GM18951 (cell line): ENCODE measurements at regions not wholly inside any gene's neighbourhood (a gene's known extent, or its start where the extent isn't known, plus 50 kb on each side); places are given as distances from the start of the nearest gene placed in this dataset.

ENCODE experiments used
- POLR2A ChIP-seq: IDR thresholded peaks from 4 replicates; pipeline ENCODE4 v1.6.1; 2011; ENCODE audit warnings: mild to moderate bottlenecking; ENCODE audit not compliant: insufficient read length, insufficient read depth; ENCODE audit errors: extremely low read depth
- in situ Hi-C: fragments of 300-500 bp; cut with MboI; formaldehyde crosslinking; loops from one replicate; pipeline ENCODE4 v1.12.0; 2022; ENCODE audit warnings: low sequenced_read_pairs, mixed read lengths, inconsistent platforms; ENCODE audit not compliant: unreplicated experiment

- no peak for TF ChIP-seq POLR2A
- in situ Hi-C loops: no loop called here
Measured at GRCh38 chr17:12459736-12460135, 206.0 kb upstream of the MYOCD start.

GRCh38 chr17:12463102-12463501, 202.6 kb upstream of the MYOCD start:
- TF ChIP-seq POLR2A: no peak
- in situ Hi-C loops: no loop called here

- no peak for TF ChIP-seq POLR2A
Measured at GRCh38 chr17:12472252-12473173, 193.2 kb upstream of the MYOCD start.

DNA sequence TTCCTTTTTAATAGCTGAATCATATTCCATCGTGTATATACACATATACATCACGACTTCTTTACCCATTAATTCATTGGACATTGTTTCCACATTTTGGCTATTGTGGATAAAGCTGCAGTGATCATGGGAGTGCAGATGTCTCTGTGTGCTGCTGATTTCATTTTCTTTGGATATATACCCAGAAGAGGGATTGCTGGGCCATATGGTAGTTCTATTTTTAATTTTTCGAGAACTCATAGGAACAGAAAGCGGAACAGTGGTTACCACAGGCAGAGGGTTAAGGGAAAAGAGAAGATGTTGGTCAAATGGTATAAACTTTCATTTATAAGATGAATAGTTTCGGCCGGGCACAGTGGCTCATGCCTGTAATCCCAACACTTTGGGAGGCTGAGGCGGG, 187.4 kb upstream of the MYOCD start:
- no peak for TF ChIP-seq POLR2A
- in situ Hi-C loops: no loop called here

More at GRCh38 chr17:12472252-12473173, 193.2 kb upstream of the MYOCD start:
- in situ Hi-C loops: no loop called here

GRCh38 chr17:12485361-12485906, 180.3 kb upstream of the MYOCD start:
- in situ Hi-C loops: no loop called here
- no peak for TF ChIP-seq POLR2A

DNA sequence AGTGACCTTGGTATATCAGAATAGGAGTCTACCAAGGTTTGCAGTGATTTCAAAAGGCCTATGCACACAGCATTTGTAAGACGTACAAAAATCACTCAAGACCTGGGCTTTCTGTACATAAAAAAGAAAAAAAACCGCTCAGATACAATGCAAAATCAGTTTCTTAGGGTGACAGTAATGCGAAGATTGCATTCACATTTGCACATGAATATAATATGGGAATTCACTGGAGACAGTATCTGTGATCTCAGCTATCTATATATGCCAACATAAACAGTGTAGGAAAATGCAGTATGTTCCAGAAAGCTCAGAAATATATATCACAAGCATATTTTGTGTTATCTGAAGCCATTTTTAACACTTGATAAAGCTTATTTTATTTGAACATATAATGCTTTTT, 176.4 kb upstream of the MYOCD start:
- in situ Hi-C loops: no loop called here
- no peak for TF ChIP-seq POLR2A

DNA sequence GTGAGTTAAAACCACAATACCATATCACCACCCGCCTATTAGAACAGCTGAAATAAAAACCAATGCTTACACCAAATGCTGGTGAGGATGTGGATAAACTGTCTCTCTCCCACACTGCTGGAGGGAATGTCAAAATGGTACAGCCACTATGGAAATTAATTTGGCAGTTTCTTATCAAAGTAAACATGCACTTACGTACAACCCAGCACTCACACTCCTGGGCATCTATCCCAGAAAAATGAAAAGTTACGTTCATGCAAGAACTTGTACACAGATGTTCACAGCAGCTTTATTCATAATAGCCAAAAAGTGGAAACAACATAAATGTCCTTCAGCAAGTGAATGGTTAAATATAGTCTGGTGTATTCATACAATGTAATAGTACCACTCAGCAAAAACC, 173.2 kb upstream of the MYOCD start:
- TF ChIP-seq POLR2A: no peak
- in situ Hi-C loops: no loop called here

DNA sequence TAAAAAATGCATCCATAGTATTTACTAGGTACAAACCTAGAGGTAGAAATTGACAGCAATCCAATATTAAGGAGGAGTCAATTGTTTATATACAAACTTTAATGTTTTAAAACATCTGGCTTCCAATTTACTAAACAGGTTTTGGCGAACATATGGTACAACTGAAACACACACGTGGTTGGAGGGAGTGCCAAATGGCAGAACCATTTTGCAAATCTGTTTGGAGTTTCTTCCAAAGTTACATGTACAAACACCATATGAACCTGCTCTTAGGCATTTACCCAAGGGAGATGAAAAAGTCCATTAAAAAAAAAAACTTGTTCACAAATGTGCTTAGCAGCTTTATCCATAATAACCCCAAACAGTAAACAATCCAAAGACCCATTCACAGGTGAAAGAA, 159.8 kb upstream of the MYOCD start:
- TF ChIP-seq POLR2A: no peak
- in situ Hi-C loops: no loop called here

GRCh38 chr17:12507026-12507595, 158.6 kb upstream of the MYOCD start:
- in situ Hi-C loops: no loop called here

DNA sequence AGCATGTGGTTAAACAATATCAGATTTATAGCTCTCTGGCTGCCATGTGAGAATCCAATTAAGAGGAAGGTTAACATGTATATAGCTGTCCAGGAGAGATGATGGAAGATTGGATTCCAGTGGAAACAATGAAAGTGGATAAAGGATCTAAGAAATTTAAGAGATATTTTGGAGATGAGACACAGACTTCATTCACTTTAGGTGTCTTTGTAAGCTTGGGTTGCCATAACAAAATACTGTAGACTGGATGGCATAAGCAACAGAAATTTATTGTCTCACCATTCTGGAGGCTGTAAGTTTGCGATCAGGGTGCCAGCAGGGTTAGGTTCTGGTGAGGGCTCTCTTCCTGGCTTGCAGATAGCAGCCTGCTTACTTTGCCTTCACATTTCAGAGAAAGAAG, 155.9 kb upstream of the MYOCD start:
- in situ Hi-C loops: no loop called here
- no peak for TF ChIP-seq POLR2A

More at GRCh38 chr17:12507026-12507595, 158.6 kb upstream of the MYOCD start:
- no peak for TF ChIP-seq POLR2A

DNA sequence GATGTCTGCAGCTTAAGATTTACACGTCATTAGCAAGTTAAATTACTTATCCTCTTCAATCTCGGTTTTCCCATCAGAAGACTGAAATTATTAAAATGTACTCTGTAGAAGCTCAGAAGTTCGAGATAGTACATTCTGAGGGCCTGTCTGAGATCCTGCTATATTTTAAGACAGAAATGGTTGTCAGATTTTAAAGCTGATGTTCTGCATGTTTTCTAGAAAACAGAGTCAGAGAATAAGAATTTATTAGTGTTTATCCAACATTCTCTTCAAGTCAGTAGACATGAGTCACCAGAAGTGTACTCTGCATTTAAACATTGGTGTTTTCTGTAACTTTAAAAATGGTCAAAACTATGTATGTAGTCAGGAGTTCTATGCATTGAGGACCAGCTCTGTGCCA, 155.2 kb upstream of the MYOCD start:
- in situ Hi-C loops: no loop called here
- no peak for TF ChIP-seq POLR2A

GRCh38 chr17:12512694-12513355, 152.9 kb upstream of the MYOCD start:
- TF ChIP-seq POLR2A: no peak
- in situ Hi-C loops: no loop called here

DNA sequence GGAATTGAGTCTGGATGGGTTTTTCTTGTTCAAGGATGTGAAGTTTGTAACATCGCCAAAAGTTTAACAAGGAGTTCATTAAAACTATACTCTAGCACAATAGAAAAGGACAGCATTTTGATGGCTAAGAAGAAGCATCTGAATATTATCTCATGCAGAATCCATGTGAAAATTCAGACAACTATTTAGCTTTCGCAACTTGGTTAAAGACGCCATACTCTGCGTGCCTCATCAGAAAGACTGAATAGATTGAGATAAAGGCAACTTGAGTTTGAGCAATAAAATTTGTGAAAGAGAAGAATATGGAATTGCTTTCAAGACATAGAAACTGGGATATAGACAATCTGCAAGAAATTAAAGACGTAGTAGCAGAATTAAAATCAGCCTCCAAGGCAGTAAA, 151.1 kb upstream of the MYOCD start:
- in situ Hi-C loops: no loop called here
- TF ChIP-seq POLR2A: no peak
